ENCODE measurements at regions not wholly inside any gene's neighbourhood (a gene's known extent, or its start where the extent isn't known, plus 50 kb on each side); places are given as distances from the start of the nearest gene placed in this dataset.
"Not testable (repeated sequence)": the region's sequence is repeated elsewhere in the genome, so short reads cannot be mapped to it uniquely, and the experiment has no call there.

GRCh38 chr11:103731670-103732069 is 304.8 kb upstream of the DDI1 start:
- no peak for DNase-seq (ENCODE audit: low spot score)

DNA sequence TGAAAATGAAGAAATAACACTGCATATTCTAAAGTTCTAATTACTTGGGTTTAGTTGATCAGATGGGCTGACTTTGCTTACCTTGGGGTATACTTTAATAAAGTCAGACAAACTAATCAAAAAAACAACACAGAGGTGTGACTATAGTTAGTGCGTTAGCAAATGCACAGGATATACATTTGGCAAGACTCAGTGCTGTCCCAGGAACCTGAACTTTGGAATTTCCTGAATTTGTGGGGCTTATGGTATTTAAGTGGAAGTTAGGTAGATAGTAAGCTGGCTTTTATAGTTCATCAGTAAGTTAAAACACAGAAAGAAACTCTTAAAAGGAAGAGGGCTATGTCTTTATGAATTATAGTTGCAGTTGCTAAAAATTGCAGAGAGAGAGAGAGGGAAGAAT is 302.6 kb upstream of the DDI1 start:
- no peak for DNase-seq (ENCODE audit: low spot score)

DNA sequence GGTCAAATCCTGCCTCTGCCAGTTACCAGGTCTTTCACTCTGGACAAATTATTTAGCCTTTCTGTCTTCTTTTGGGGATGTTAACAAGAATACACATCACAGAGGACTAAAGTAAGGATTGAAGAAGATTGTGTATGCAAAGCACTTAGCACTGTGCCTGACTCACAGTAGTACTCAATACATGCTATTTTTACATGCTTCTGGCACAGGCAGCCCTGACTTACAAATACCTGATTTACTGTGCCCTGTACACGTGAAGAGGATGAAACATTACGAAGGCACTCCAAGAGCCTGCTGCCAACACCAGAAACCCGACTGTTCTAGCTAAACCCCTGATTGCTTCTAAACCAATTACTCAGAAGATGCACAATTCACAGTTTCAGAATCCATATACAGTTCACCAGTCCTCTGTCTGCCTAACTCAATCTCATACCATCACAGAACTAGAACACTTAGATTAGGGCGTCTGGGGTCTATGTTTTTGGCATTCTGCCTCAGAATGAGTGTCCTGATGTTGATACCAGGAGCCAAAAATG is 300.9 kb upstream of the DDI1 start:
- DNase-seq (ENCODE audit: low spot score): no peak

DNA sequence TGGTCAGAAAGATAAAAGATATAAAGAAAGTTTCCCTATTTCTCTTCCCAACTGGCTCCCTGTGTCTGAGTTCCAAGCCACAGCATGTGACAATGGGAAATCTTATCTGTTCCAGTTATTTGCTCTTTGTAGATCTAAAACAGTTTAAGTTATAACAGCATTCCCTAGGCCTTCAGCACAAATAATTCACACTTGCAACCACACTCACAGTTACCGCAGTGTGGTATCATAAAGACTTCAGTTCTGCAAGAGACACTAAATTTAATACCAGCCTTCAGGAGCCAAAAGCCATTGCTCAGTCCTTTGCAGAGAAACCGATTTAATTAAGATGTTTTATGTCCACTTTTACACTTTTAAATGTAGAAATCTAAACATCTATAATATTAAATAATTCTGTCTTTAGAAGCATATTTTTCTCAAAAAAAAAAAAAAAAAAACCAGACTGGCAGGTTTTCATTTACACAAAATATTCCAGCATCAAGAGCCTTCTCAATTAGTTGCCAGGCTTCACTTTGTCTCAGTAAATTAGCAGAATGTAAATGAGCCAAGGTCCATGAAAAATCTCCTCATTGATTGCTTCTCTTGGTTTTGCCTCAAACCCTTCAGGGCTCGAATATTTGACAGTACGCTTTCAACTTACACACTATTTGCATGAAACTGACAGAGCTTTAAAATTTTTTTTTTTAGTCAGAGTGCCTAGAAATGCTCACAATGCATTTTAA is 300.0 kb upstream of the DDI1 start:
- no peak for DNase-seq (ENCODE audit: low spot score)

GRCh38 chr11:103737037-103737622 is 299.3 kb upstream of the DDI1 start:
- DNase-seq (ENCODE audit: low spot score): no peak

DNA sequence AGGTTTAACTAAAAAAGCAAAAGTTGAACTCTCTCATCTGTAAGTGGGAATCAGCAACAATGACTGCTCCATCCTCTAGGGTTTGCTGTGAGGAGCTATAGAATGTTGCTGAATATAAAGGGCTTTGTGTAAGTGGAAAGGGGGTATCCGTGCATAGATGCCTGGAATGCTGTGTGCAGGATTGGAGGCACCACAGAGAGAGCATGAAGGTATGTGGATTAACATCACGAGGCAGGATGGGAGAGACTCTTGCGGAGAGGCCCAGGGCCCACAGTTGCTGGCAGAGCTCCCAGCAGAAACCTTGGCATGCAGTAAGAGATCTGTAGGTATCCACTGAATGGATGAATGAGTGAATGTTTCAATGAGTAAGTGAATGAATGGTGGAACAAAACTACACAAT is 298.7 kb upstream of the DDI1 start:
- no peak for DNase-seq (ENCODE audit: low spot score)

DNA sequence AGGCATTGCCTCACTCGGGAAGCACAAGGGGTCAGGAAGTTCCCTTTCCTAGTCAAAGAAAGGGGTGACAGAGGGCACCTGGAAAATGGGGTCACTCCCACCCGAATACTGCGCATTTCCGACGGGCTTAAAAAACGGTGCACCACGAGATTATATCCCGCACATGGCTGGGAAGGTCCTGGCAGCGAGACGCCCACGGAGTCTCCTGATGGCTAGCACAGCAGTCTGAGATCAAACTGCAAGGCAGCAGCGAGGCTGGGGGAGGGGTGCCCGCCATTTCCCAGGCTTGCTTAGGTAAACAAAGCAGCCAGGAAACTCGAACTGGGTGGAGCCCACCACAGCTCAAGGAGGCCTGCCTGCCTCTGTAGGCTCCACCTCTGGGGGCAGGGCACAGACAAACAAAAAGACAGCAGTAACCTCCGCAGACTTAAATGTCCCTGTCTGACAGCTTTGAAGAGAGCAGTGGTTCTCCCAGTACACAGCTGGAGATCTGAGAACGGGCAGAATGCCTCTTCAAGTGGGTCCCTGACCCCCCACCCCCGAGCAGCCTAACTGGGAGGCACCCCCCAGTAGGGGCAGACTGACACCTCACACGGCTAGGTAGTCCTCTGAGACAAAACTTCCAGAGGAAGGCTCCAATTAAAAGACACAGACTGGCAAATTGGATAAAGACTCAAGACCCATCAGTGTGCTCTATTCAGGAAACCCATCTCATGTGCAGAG is 297.2 kb upstream of the DDI1 start:
- not testable (repeated sequence) for DNase-seq (ENCODE audit: low spot score)

DNA sequence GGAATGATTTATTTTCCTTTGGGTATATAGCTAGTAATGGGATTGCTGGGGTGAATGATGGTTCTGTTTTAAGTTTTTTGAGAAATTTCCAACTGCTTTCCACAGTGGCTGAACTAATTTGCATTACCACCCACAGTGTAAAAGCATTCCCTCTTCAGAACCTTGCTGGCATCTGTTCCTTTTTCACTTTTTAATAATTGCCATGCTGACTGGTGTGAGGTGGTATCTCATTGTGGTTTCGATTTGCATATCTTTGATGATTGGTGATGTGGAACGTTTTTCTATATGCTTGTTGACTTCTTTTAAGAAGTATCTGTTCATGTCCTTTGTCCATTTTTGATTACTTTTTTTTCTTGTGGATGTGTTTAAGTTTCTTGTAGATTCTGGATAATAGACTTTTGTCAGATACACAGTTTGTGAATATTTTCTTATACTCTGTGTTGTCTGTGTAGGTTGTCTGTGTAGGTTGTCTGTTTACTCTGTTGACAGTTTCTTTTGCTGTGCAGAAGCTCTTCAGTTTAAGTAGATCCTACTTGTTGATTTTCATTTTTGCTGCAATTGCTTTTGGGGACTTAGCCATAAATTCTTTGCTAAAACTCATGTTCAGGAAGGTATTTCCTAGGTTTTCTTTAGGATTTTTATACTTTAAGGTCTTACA is 291.8 kb upstream of the DDI1 start:
- DNase-seq (ENCODE audit: low spot score): no peak

DNA sequence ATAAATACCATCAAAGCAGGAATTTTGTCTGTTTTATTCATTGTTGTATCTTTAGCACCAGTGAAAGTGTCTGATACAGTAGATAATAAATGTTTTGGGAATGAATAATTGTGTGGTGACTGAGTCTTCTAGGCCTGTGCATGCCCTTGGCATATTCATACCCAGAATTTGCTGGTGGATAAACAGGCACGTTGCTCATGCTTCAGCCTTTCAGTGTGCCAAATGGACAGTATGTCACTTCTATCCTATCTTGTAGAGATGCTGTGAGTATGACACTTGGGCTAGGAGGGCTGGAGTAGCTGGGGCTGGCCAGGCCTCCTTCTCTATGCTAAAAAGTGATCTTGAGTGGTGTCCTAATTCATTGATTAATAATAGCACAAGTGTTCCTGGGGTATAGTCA is 287.3 kb upstream of the DDI1 start:
- DNase-seq (ENCODE audit: low spot score): no peak

- DNase-seq (ENCODE audit: low spot score): no peak
Observed at GRCh38 chr11:103768816-103769215, 267.6 kb upstream of the DDI1 start.

DNA sequence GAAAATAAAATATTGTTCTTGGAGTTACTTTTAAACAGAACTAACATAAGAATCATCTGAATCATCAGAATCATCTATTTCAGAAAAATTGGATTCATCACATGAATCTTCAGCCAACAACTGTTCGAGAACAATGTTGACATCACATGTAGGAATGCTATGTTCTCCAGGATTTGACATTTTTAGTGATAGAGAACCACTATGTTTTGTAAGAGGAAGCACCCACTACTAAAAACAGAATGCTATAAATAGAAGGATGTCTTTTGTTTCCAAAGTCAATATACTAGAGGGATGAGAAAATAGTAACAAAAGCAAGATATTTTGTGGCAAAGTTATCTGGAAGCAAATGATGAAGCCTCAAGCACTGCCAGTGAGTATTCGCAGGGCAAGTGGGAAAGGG is 263.4 kb upstream of the DDI1 start:
- no peak for DNase-seq (ENCODE audit: low spot score)

DNA sequence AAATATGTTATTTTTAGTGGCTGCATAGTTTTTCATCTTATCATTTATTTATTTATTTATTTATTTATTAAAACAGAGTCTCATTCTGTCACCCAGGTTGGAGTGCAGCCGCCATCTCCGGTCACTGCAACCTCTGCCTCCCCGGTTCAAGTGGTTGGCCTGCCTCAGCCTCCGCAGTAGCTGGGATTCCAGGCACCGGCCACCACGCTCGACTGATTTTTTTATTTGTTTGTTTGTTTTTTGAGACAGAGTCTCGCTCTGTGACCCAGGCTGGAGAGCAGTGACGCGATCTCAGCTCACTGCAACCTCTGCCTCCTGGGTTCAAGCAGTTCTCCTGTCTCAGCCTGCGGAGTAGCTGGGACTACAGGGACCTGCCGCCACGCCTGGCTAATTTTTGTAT is 262.9 kb upstream of the DDI1 start:
- DNase-seq (ENCODE audit: low spot score): no peak

- no peak for DNase-seq (ENCODE audit: low spot score)
Observed at GRCh38 chr11:103779054-103779453, 257.4 kb upstream of the DDI1 start.

GRCh38 chr11:103789952-103790351 is 246.5 kb upstream of the DDI1 start:
- no peak for DNase-seq (ENCODE audit: low spot score)

DNA sequence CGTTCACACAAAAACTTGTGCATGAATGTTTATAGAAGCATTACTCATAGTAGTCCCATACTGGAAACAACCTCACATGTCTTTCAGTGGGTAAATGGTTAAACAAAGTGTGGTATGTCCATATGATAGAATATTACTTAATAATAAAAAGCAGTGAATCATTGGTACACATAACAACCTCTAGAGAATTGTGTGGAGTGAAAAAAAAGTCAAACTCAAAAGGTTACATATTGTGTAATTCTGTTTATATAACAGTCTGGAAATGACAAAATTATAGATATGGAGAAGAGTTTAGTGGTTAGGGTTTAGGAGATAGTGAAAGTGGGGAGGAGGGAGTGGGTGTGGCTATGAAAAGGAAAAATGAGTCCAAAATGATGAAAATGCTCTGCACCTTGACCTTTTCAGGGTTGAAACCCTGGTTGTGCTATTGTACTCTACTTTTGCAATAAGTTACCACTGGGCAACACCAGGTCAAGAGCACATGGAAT is 243.4 kb upstream of the DDI1 start:
- no peak for DNase-seq (ENCODE audit: low spot score)

DNA sequence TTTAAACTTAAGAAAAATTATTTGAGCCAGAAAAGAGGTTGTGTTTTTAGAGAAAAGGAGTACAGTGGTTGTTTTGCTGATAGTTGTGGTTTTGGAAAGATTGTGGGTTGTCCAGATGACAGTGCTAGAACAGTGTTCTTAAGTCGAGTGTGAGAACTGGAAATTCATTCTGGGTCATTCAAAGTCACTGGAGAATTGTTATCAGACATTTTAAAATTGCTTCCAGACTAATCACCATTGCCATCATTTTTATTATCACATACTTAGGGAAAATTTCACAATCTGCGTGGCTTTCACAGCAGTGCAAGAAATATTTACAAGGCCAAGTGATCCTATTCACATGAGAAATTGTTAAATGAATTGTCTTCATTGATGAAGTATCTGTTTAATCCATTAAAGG is 242.2 kb upstream of the DDI1 start:
- no peak for DNase-seq (ENCODE audit: low spot score)

GRCh38 chr11:103798026-103798425 is 238.4 kb upstream of the DDI1 start:
- no peak for DNase-seq (ENCODE audit: low spot score)

DNA sequence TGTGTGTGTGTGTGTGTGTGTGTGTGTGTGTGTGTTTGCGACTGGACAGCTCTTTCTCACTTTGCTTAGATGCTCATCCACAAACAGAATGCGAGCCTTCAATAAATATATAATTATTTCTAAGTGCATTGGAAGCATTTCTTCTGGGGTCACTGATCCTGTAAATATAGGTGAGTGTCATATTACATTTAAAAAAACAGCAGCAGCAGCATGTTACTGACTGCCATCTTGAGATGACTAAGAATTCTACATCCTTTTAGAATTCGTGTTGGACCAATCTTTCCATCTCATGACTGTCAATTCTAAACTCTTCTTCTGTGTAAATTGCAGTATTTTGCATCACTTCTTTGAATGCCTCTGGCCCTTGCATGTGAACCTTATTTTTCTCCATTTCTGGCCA is 238.0 kb upstream of the DDI1 start:
- DNase-seq (ENCODE audit: low spot score): no peak

- DNase-seq (ENCODE audit: low spot score): no peak
Observed at GRCh38 chr11:103800406-103801114, 235.9 kb upstream of the DDI1 start.

GRCh38 chr11:103803062-103803461 is 233.4 kb upstream of the DDI1 start:
- no peak for DNase-seq (ENCODE audit: low spot score)

DNA sequence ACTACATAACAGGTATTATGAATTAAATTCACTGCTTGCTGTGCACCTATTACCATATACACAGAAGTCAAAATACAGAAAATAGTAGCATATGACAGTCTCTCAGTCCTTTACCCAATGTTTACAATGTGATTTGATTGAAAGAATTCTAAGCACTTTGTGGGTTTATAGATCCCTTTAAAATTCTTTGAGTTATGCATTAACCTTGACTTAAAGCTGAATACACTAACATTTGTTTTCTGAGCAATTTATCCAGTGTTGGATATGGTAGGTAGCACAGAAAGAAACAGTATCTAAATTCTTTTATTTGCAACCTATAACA is 230.8 kb upstream of the DDI1 start:
- DNase-seq (ENCODE audit: low spot score): no peak
